Liver (tissue), 7 donors: ENCODE measurements at regions not wholly inside any gene's neighbourhood (a gene's known extent, or its start where the extent isn't known, plus 50 kb on each side); places are given as distances from the start of the nearest gene placed in this dataset.

ENCODE experiments used
- DNase-seq: peaks from one replicate; pipeline ENCODE4 v3.0.0-alpha.2; 2017; ENCODE audit warnings: low spot score
- H3K27ac ChIP-seq, 2 donors: one replicate each; pipeline ENCODE4 v1.7.0; 2013; ENCODE audit warnings: inconsistent platforms in 2 of 2, low read length in 2 of 2, control low read depth in 1 of 2, low read depth in 1 of 2, mild to moderate bottlenecking in 1 of 2
- H3K27me3 ChIP-seq, 4 donors: one replicate each; pipeline versions ENCODE4 v1.6.1 to v1.7.0; 2013; ENCODE audit warnings: low read length in 3 of 4, inconsistent platforms in 1 of 4, mild to moderate bottlenecking in 1 of 4, moderate library complexity in 1 of 4; ENCODE audit not compliant: control insufficient read depth in 4 of 4, insufficient read depth in 4 of 4
- H3K36me3 ChIP-seq, 4 donors: one replicate each; pipeline versions ENCODE4 v1.6.1 to v1.7.0; 2013; ENCODE audit warnings: low read length in 3 of 4, mild to moderate bottlenecking in 3 of 4, low read depth in 1 of 4, moderate library complexity in 1 of 4; ENCODE audit not compliant: control insufficient read depth in 4 of 4, insufficient read depth in 3 of 4
- H3K4me1 ChIP-seq, 4 donors: one replicate each; pipeline versions ENCODE4 v1.6.1 to v1.7.0; 2013; ENCODE audit warnings: low read length in 3 of 4, mild to moderate bottlenecking in 3 of 4, moderate library complexity in 1 of 4; ENCODE audit not compliant: control insufficient read depth in 4 of 4, insufficient read depth in 4 of 4
- H3K4me3 ChIP-seq, 3 donors: one replicate each; pipeline versions ENCODE4 v1.6.1 to v1.7.0; 2013; ENCODE audit warnings: low read length in 3 of 3, control low read depth in 1 of 3, low read depth in 1 of 3, mild to moderate bottlenecking in 1 of 3
- H3K9ac ChIP-seq, 2 donors: one replicate each; pipeline ENCODE4 v1.7.0; 2013; ENCODE audit warnings: low read length in 2 of 2, mild to moderate bottlenecking in 2 of 2, moderate library complexity in 2 of 2, control low read depth in 1 of 2, low read depth in 1 of 2
- H3K9me3 ChIP-seq, 4 donors: one replicate each; pipeline versions ENCODE4 v1.6.1 to v1.7.0; 2013; ENCODE audit warnings: low read length in 3 of 4; ENCODE audit not compliant: control insufficient read depth in 4 of 4
- EGR1 ChIP-seq, 2 donors: IDR thresholded peaks; 2 replicates each; pipeline ENCODE4 v1.6.1; 2016 to 2018; ENCODE audit warnings: antibody characterized with exemption in 2 of 2, low read depth in 2 of 2
- FOXA1 ChIP-seq: IDR thresholded peaks from 2 replicates; pipeline ENCODE4 v1.6.1; 2016; ENCODE audit warnings: antibody characterized with exemption
- FOXA2 ChIP-seq: IDR thresholded peaks from 2 replicates; pipeline ENCODE4 v1.6.1; 2016; ENCODE audit warnings: antibody characterized with exemption
- GABPA ChIP-seq, 2 donors: IDR thresholded peaks in 1 of 2; conservative IDR thresholded peaks in 1 of 2; 2 replicates each; pipeline ENCODE4 v1.6.1; 2016; ENCODE audit warnings: antibody characterized with exemption in 2 of 2, mild to moderate bottlenecking in 1 of 2, moderate library complexity in 1 of 2
- HNF4A ChIP-seq, 2 donors: conservative IDR thresholded peaks; 2 replicates each; pipeline ENCODE4 v1.6.1; 2016; ENCODE audit warnings: antibody characterized with exemption in 2 of 2, mild to moderate bottlenecking in 2 of 2
- HNF4G ChIP-seq: IDR thresholded peaks from 2 replicates; pipeline ENCODE4 v1.6.1; 2016; ENCODE audit warnings: antibody characterized with exemption
- JUND ChIP-seq, 2 donors: IDR thresholded peaks; 2 replicates each; pipeline ENCODE4 v1.6.1; 2016; ENCODE audit warnings: antibody characterized with exemption in 2 of 2
- NR2F2 ChIP-seq: IDR thresholded peaks from 2 replicates; pipeline ENCODE4 v1.6.1; 2016; ENCODE audit warnings: antibody characterized with exemption
- RAD21 ChIP-seq, 2 donors: IDR thresholded peaks; 2 replicates each; pipeline ENCODE4 v1.6.1; 2016; ENCODE audit warnings: antibody characterized with exemption in 2 of 2, mild to moderate bottlenecking in 2 of 2
- RXRA ChIP-seq, 2 donors: IDR thresholded peaks; 2 replicates each; pipeline ENCODE4 v1.6.1; 2017 to 2018; ENCODE audit warnings: antibody characterized with exemption in 2 of 2, mild to moderate bottlenecking in 1 of 2
- YY1 ChIP-seq: IDR thresholded peaks from 2 replicates; pipeline ENCODE4 v1.6.1; 2016; ENCODE audit warnings: antibody characterized with exemption, mild to moderate bottlenecking
- WGBS: extraction: QIAGEN DNeasy Blood & Tissue Kit; methylation state at CpG from one replicate; pipeline ENCODE4 v1.1.7; 2013; 5-methylcytosine and 5-hydroxymethylcytosine counted together
- TF ChIP-seq, protein P1 (sequence below): IDR thresholded peaks from 2 replicates; pipeline ENCODE4 v1.6.1; 2016; ENCODE audit warnings: antibody characterized with exemption
- TF ChIP-seq, protein P2 (sequence below): IDR thresholded peaks from 2 replicates; pipeline ENCODE4 v1.6.1; 2016; ENCODE audit warnings: antibody characterized with exemption
- TF ChIP-seq, protein P3 (sequence below): IDR thresholded peaks from 2 replicates; pipeline ENCODE4 v1.6.1; 2016; ENCODE audit warnings: antibody characterized with exemption, mild to moderate bottlenecking
- donor health status: healthy.
- donor health status: healthy.
- donor health status: healthy.
- donor health status: healthy.

DNA sequence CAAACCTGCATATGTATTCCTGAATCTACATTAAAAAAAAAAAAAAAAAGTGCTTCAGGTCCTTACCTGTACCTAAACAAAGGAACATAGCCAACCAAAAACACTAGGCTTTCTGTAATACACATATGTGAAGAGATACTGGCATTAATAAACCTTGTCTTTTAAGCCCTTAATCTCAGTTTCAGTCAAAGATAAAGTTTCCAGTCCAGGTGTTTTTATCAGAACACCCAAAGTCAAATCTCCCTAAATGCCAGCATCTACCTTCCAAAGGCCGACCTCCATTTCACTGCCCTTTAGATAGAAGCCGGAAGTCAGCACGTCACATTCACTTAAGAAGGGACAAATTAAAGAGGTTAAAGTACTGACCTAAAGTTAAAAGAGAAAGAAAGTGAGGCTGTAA is 79.8 kb upstream of the NEBL start:
- Histone ChIP-seq H3K4me3 (no peak overlapping the region), H3K9me3 (peaks cover 0 to 2% (median 0%) of the 10 kb centered on the region in 4 donors), H3K4me1 (peaks cover 0 to 5% (median 0%) of the 10 kb centered on the region in 4 donors), H3K9ac (no peak overlapping the region), H3K27ac (no peak overlapping the region), H3K36me3 (no peaks in the 10 kb centered on the region), H3K27me3 (no peaks in the 10 kb centered on the region)
- 75% methylated on average over 3 of the region's 3 CpGs for WGBS
- DNase-seq: no peak
- TF ChIP-seq, protein P1, sequence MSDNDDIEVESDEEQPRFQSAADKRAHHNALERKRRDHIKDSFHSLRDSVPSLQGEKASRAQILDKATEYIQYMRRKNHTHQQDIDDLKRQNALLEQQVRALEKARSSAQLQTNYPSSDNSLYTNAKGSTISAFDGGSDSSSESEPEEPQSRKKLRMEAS: no peak
- TF ChIP-seq NR2F2 (no peak), HNF4A (conservative IDR thresholded peaks at IDR 0.05) (no peak), HNF4G (no peak), RAD21 (IDR thresholded peaks at IDR 0.05) (no peak), JUND (IDR thresholded peaks at IDR 0.05) (no peak), FOXA2 (no peak), RXRA (IDR thresholded peaks at IDR 0.05) (no peak), GABPA (IDR thresholded peaks at IDR 0.05 in 1 of 2, conservative IDR thresholded peaks at IDR 0.05 in 1 of 2) (no peak)
- TF ChIP-seq, protein P2, sequence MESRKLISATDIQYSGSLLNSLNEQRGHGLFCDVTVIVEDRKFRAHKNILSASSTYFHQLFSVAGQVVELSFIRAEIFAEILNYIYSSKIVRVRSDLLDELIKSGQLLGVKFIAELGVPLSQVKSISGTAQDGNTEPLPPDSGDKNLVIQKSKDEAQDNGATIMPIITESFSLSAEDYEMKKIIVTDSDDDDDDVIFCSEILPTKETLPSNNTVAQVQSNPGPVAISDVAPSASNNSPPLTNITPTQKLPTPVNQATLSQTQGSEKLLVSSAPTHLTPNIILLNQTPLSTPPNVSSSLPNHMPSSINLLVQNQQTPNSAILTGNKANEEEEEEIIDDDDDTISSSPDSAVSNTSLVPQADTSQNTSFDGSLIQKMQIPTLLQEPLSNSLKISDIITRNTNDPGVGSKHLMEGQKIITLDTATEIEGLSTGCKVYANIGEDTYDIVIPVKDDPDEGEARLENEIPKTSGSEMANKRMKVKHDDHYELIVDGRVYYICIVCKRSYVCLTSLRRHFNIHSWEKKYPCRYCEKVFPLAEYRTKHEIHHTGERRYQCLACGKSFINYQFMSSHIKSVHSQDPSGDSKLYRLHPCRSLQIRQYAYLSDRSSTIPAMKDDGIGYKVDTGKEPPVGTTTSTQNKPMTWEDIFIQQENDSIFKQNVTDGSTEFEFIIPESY: no peak

DNA sequence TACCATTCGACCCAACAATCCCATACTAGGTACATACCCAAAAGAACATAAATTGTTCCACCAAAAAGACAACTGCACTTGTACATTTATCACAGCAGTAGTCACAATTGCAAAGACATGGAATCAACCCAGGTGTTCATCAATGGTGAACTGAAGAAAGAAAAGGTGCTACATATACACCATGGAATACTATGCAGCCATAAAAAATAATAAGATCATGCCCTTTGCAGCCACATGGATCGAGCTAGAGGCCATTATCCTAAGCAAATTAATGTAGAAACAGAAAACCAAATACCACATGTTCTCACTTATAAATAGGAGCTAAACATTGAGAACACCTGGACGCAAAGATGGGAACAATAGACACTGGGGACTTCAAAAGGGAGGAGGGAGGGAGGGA is 79.3 kb upstream of the NEBL start:
- no peaks in the 10 kb centered on the region for H3K9me3 ChIP-seq
- TF ChIP-seq YY1: no peak
- no peak for TF ChIP-seq RAD21 (IDR thresholded peaks at IDR 0.05)
- no peak for TF ChIP-seq RXRA (IDR thresholded peaks at IDR 0.05)
- TF ChIP-seq GABPA (IDR thresholded peaks at IDR 0.05 in 1 of 2, conservative IDR thresholded peaks at IDR 0.05 in 1 of 2): no peak
- TF ChIP-seq NR2F2: no peak
- no peak for TF ChIP-seq FOXA1
- no peak for TF ChIP-seq FOXA2
- no peak for TF ChIP-seq HNF4G
- no peak for TF ChIP-seq EGR1 (IDR thresholded peaks at IDR 0.05; ENCODE audit: low read depth in 2 of 2)
- TF ChIP-seq JUND (IDR thresholded peaks at IDR 0.05): no peak
- TF ChIP-seq, protein P3, sequence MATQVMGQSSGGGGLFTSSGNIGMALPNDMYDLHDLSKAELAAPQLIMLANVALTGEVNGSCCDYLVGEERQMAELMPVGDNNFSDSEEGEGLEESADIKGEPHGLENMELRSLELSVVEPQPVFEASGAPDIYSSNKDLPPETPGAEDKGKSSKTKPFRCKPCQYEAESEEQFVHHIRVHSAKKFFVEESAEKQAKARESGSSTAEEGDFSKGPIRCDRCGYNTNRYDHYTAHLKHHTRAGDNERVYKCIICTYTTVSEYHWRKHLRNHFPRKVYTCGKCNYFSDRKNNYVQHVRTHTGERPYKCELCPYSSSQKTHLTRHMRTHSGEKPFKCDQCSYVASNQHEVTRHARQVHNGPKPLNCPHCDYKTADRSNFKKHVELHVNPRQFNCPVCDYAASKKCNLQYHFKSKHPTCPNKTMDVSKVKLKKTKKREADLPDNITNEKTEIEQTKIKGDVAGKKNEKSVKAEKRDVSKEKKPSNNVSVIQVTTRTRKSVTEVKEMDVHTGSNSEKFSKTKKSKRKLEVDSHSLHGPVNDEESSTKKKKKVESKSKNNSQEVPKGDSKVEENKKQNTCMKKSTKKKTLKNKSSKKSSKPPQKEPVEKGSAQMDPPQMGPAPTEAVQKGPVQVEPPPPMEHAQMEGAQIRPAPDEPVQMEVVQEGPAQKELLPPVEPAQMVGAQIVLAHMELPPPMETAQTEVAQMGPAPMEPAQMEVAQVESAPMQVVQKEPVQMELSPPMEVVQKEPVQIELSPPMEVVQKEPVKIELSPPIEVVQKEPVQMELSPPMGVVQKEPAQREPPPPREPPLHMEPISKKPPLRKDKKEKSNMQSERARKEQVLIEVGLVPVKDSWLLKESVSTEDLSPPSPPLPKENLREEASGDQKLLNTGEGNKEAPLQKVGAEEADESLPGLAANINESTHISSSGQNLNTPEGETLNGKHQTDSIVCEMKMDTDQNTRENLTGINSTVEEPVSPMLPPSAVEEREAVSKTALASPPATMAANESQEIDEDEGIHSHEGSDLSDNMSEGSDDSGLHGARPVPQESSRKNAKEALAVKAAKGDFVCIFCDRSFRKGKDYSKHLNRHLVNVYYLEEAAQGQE: no peak
- TF ChIP-seq, protein P1: no peak
- TF ChIP-seq, protein P2: no peak

More for the DNA sequence above, 79.3 kb upstream of the NEBL start:
- peaks cover 0 to 5% (median 0%) of the 10 kb centered on the region in 4 donors for H3K4me1 ChIP-seq
- H3K27me3 ChIP-seq: no peaks in the 10 kb centered on the region
- no peak overlapping the region for H3K4me3 ChIP-seq
- 91% methylated on average over 3 of the region's 3 CpGs for WGBS
- no peak for DNase-seq
- no peak overlapping the region for H3K9ac ChIP-seq
- H3K36me3 ChIP-seq: no peaks in the 10 kb centered on the region
- no peak overlapping the region for H3K27ac ChIP-seq
